ENCODE measurements at regions not wholly inside any gene's neighbourhood (a gene's known extent, or its start where the extent isn't known, plus 50 kb on each side); places are given as distances from the start of the nearest gene placed in this dataset.

DNA sequence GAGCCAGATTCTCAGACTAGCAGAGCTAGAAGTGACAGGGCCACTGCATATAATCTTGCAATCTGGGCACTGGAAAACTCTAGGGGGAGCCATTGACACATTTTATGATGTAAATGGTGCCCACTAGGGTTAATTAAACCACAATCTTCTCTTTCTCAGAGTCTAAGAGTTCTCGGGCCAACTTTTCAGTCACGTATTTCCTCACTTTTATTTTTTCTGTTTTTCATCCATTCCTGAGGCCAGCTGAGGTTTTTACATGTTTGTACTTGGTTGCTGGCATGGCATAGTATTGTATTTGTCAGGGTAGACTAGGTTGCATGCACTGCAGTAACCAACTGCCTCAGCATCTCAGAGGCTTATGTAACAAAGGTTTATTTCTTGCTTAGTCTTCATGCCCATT is 138.2 kb downstream of the ZNF326 start:
- in situ Hi-C loops (cut with HindIII; ENCODE audit: low pct_ligation_motif_present, low sequenced_read_pairs), result no loop called here
- peak; percentile 11 for DNase-seq
- H3K27me3 ChIP-seq (replicated peaks), result no peaks in the 10 kb centered on the region
- H3K27ac ChIP-seq, result no peak overlapping the region
- H3K36me3 ChIP-seq (replicated peaks), result no peaks in the 10 kb centered on the region
- no peak overlapping the region for H3K4me3 ChIP-seq (ENCODE audit: low read depth, low read length)
- TF ChIP-seq, protein P1, sequence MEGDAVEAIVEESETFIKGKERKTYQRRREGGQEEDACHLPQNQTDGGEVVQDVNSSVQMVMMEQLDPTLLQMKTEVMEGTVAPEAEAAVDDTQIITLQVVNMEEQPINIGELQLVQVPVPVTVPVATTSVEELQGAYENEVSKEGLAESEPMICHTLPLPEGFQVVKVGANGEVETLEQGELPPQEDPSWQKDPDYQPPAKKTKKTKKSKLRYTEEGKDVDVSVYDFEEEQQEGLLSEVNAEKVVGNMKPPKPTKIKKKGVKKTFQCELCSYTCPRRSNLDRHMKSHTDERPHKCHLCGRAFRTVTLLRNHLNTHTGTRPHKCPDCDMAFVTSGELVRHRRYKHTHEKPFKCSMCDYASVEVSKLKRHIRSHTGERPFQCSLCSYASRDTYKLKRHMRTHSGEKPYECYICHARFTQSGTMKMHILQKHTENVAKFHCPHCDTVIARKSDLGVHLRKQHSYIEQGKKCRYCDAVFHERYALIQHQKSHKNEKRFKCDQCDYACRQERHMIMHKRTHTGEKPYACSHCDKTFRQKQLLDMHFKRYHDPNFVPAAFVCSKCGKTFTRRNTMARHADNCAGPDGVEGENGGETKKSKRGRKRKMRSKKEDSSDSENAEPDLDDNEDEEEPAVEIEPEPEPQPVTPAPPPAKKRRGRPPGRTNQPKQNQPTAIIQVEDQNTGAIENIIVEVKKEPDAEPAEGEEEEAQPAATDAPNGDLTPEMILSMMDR (IDR thresholded peaks at IDR 0.05; ENCODE audit: low read depth, low read length, missing control alignments), result peak; percentile 63

DNA sequence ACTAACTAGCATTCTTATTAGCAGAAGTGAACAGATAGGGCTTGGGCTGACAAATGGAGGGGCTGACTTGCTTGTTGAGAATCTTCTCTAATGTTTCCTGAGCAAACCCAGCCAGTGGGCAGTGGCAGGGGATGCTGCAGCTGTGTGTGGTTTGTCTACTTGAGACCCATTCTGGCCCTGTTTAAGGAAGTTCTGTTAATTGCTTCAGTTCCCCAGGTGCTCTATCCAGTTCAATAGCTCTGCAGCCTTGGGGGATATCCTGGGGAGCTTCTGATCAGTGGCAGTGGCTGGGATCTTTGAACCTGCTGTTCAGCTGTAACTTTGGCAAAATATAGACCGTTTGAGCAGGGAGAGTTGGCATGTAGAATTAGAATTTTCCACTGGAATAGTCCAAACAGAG is 137.4 kb downstream of the ZNF326 start:
- no peaks in the 10 kb centered on the region for H3K27me3 ChIP-seq (replicated peaks)
- DNase-seq, result no peak
- no peaks in the 10 kb centered on the region for H3K36me3 ChIP-seq (replicated peaks)
- in situ Hi-C loops (cut with HindIII; ENCODE audit: low pct_ligation_motif_present, low sequenced_read_pairs), result no loop called here
- H3K27ac ChIP-seq, result no peak overlapping the region
- TF ChIP-seq, protein P1 (IDR thresholded peaks at IDR 0.05; ENCODE audit: low read depth, low read length, missing control alignments), result no peak
- H3K4me3 ChIP-seq (ENCODE audit: low read depth, low read length), result no peak overlapping the region

DNA sequence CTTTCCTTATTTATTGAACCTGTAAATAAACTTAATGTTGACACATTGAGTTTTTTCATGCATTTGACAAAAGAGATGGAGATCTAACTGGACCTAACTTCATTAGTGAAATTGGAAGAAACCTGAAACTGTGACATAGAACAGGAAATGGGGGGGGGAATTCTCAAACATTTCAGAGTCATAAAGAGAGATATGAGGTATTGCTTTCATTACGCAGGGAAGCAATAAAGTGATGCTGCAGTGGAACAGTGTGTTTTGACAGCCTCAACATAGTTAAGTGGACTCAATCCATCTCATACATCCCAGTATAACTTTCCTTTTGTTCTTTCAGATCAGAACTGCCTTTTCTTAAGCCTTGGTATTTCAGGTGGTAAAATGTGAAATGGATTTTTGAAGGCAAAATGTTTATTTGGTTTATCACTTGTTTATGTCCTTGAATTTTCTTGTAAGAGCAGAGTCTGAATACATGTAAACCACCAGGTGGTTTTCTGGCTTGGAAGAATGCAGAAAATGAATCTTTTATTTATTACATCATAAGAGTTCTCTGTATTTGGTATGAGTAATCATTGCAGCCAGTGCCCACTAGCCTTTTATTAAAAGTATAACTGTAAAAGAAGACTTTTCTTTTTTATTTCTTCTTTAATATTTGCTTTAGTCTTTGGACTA is 132.5 kb downstream of the ZNF326 start:
- in situ Hi-C loops (cut with HindIII; ENCODE audit: low pct_ligation_motif_present, low sequenced_read_pairs), result no loop called here
- no peak for DNase-seq
- H3K36me3 ChIP-seq (replicated peaks), result no peaks in the 10 kb centered on the region
- TF ChIP-seq, protein P1 (IDR thresholded peaks at IDR 0.05; ENCODE audit: low read depth, low read length, missing control alignments), result no peak
- H3K27me3 ChIP-seq (replicated peaks), result no peaks in the 10 kb centered on the region
- H3K4me3 ChIP-seq (ENCODE audit: low read depth, low read length), result no peak overlapping the region
- no peak overlapping the region for H3K27ac ChIP-seq

DNA sequence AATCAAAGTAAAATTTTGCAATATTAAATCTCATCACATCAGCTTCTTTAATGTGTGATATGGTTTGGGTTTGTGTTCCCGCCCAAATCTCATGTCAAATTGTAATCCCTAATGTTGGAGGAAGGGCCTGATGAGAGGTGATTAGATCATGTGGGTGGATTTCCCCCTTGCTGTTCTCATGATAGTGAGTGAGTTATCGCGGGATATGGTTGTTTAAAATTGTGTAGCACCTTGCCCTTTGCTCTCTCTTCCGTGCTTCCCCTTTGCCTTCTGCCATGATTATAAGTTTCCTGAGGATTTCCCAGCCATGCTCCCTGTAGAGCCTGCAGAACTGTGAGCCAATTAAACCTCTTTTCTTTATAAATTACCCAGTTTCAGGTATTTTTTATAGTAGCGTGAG is 131.9 kb downstream of the ZNF326 start:
- in situ Hi-C loops (cut with HindIII; ENCODE audit: low pct_ligation_motif_present, low sequenced_read_pairs), result no loop called here
- no peak for DNase-seq
- Histone ChIP-seq H3K27ac (no peak overlapping the region), H3K4me3 (ENCODE audit: low read depth, low read length) (no peak overlapping the region), H3K36me3 (replicated peaks) (no peaks in the 10 kb centered on the region), H3K27me3 (replicated peaks) (no peaks in the 10 kb centered on the region)
- TF ChIP-seq, protein P1 (IDR thresholded peaks at IDR 0.05; ENCODE audit: low read depth, low read length, missing control alignments), result no peak

DNA sequence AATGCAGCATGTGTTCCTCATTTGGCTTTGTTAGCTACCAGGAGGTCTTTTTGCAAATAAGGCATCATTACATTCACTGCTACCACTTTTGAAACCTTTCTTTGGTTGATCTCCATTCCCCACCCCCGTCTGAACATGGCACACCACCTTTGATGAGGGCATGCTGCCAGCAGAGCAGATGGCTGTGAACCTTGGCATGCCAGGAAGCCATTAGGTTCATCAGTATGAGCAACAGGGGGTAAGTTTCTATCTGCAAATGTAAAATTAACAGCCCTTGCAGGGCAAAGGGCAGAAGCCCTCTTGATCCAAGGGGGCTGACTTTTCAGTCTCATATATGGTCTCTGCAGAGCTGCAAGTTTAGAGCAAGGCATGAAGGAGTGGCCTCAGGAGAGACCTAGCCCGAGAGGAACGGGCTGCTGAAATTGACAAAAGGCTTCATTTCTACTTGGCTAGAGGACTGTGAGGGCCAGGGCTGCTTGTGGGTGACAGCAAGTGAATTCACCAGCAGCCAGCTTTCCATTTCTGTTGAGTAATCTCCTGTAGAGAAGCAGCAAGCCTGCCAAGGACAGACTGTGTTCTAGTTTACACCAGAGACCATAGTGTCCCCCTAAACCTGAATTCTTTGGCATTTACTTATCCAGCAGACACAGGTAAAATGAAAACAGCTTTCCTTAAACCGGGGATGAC is 127.9 kb downstream of the ZNF326 start:
- in situ Hi-C loops (cut with HindIII; ENCODE audit: low pct_ligation_motif_present, low sequenced_read_pairs), result no loop called here
- TF ChIP-seq, protein P1 (IDR thresholded peaks at IDR 0.05; ENCODE audit: low read depth, low read length, missing control alignments), result no peak

More for the DNA sequence above, 127.9 kb downstream of the ZNF326 start:
- Histone ChIP-seq H3K27me3 (replicated peaks) (no peaks in the 10 kb centered on the region), H3K36me3 (replicated peaks) (no peaks in the 10 kb centered on the region), H3K4me3 (ENCODE audit: low read depth, low read length) (no peak overlapping the region), H3K27ac (no peak overlapping the region)
- DNase-seq, result no peak

Measured in brain microvascular endothelial cell (primary cell).